GM19395 (cell line): ENCODE measurements at regions not wholly inside any gene's neighbourhood (a gene's known extent, or its start where the extent isn't known, plus 50 kb on each side); places are given as distances from the start of the nearest gene placed in this dataset.

ENCODE experiments used
- ATAC-seq: cut with Tn5 transposase; IDR thresholded peaks from one replicate; pipeline ENCODE4 v1.9.1; 2021; ENCODE audit warnings: mild to moderate bottlenecking, moderate library complexity; ENCODE audit not compliant: unreplicated experiment

DNA sequence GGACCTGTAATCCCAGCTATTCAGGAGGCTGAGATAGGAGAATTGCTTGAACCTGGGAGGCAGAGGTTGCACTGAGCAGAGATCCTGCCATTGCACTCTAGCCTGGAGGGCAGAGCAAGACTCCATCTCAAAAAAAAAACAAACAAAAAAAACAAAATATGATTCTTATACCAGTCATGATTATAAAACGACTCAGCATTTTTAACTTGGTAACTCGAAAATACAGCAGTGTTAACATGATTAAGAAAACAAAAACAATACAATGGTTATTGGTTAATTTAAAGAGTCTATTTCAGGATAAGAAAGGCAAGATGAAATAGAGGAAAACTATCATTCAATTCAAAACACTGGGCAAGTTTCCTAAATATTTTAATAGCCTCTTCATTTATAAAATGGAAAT, 865.3 kb downstream of the PCDH7 start:
- ATAC-seq: no peak

DNA sequence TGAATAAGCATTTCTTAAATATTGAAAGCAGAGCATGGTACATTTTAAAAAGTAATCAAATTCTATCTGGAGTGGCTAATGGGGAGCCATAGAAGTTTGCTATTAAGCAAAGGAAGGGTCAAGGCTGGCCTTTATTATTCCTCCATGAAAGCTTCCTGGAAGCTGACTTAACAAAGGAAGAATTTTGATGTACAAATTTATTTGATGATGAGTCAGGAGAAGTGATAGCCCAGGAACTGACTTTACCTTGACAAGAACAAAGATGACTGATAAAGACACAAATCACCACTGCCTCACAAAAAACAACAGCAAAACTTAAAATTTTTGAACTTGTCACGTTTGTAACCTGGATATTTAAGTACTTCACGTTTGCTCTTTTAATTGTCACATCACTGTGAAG, 872.1 kb downstream of the PCDH7 start:
- ATAC-seq: no peak

DNA sequence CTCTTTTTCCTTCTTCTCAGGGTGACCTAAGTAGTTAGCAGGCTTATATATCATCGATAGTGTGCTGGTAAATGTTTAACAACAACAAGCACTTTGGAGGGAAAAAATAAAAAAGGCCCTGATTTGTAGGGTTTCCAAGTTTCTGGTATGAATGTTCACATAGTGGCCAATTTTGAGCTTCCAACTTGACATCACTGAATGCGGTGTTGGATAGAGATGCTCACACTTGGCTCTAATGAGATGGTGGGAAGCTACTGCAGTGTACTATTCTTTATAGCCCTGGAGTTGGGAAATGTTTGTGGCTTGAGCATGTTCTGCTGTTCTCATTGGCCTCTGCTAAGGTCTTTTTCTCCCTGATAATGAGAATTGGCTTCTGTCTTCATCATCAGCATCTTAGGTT, 875.3 kb downstream of the PCDH7 start:
- ATAC-seq: no peak

- no peak for ATAC-seq
Observed at GRCh38 chr4:31598639-31599038, 878.5 kb downstream of the PCDH7 start.

- no peak for ATAC-seq
Observed at GRCh38 chr4:31601793-31602192, 881.6 kb downstream of the PCDH7 start.

DNA sequence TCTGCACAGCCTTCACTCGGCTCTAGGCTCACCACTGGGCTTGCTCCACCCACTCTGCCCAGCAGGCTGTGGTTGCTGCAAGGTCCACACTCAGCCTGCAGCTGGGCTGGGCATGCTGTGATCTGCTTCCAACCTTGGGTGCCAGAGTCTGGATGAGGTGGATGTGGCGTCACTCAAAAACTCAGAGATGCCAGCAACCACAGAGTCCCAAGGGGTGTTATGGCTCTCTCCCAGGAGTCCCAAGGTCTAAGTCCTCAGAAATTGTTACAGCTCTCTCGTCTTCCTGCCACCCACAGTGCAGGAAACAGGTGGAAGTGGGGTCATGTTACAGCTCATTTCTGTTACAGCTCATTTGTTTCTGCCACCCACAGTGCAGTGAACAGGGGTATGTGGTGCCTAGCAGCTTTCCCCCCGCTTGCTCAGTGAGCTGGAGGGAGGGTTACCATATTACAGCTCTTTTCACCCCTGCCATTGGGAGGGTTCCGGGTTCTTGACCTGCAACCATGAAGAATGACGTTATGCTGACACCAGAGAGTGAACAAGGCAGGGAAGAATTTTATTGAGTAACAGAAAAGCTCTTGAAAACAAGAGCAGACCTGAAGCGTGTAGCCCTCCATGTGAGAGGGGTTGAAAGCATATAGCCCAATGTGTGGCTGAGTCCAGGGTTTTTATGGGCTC, 893.9 kb downstream of the PCDH7 start:
- no peak for ATAC-seq

DNA sequence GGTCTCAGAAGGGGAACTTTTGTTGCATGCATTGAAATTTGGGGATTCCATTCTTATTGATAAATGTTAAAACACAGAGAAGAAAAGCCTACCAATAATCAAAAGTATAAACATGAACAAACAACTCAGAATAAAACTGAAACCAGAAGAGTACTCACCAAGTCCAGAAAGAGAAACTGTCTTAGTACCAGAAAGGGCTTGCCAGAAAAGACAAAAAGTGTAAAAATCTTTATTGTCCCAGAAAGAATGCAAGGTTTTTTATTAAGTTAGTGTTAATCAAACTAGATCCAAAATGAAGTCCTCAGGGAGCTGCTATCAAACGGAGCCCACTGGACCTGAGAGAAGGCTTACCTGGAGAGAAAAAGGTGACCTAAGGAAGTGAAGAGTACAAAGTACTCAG, 897.5 kb downstream of the PCDH7 start:
- no peak for ATAC-seq

- ATAC-seq: no peak
Observed at GRCh38 chr4:31620476-31620875, 900.3 kb downstream of the PCDH7 start.

- ATAC-seq: no peak
Observed at GRCh38 chr4:31645236-31645635, 925.1 kb downstream of the PCDH7 start.

GRCh38 chr4:31647786-31648185, 927.6 kb downstream of the PCDH7 start:
- ATAC-seq: no peak

- no peak for ATAC-seq
Observed at GRCh38 chr4:31649878-31650277, 929.7 kb downstream of the PCDH7 start.

GRCh38 chr4:31651541-31651940, 931.4 kb downstream of the PCDH7 start:
- no peak for ATAC-seq

- ATAC-seq: no peak
Observed at GRCh38 chr4:31655328-31655727, 935.2 kb downstream of the PCDH7 start.

DNA sequence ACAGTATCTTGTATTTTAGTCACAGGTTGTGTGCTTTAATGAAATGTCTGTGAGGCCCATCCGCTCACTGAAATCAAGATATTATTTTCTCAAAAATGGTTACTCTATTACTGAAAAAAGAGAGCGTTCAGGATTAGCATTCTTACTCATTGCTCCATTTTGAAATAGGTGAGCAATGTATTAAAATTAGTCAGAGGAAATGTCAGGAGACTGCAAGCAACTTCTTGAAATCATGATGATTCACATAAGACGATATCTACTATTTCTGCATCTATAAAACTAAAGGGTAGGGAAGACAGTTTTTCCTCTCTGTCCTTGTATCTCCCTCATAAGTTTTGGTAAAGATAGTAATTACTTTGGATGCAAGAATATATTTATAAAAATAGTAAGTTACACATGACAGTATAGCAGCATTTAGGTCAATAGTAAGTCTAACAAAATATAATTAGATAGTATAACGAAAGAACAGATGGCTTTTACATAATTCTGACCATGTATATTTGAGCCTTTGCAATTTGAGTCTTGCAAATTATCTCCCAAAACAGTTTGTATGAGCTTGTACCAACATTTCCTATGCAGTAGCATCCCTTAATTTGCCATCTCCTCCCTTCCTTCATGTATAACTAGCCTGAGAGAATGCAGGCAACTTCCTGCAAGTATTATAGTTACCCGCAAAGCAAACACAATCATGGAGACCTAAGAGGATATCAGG, 937.8 kb downstream of the PCDH7 start:
- no peak for ATAC-seq

GRCh38 chr4:31660916-31661315, 940.7 kb downstream of the PCDH7 start:
- no peak for ATAC-seq

DNA sequence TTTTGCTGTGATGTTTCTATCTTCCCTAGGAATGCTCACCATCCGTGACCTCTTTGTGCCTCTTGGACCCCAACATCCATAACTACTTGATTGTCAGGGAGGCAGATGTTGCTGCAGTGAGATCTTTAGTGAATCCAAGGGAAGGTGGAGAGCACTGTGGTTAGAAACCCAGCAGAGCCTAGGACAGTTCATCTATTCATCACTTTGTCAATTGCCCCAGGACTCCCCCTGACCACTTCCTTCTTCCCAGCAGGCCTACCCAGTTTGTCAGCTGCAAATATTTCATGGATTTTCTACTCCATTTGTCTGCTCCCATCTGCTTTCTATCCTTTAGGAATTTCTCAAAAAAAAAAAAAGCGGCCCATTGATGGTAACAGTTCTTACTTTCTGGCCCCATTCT, 942.8 kb downstream of the PCDH7 start:
- no peak for ATAC-seq

- ATAC-seq: no peak
Observed at GRCh38 chr4:31667686-31668085, 947.5 kb downstream of the PCDH7 start.

GRCh38 chr4:31674313-31674947, 954.3 kb downstream of the PCDH7 start:
- ATAC-seq: no peak

- no peak for ATAC-seq
Observed at GRCh38 chr4:31678356-31678755, 958.2 kb downstream of the PCDH7 start.

GRCh38 chr4:31682796-31683195, 962.6 kb downstream of the PCDH7 start:
- ATAC-seq: no peak

- ATAC-seq: no peak
Observed at GRCh38 chr4:31687717-31688342, 967.7 kb downstream of the PCDH7 start.
